ENCODE measurements at regions not wholly inside any gene's neighbourhood (a gene's known extent, or its start where the extent isn't known, plus 50 kb on each side); places are given as distances from the start of the nearest gene placed in this dataset.

- TF ChIP-seq RAD21 (IDR thresholded peaks at IDR 0.05; ENCODE audit: low read depth) (no peak), YY1 (IDR thresholded peaks at IDR 0.05; ENCODE audit: low read depth) (no peak), TAF1 (IDR thresholded peaks at IDR 0.05; ENCODE audit: low read depth) (no peak), FOXM1 (IDR thresholded peaks at IDR 0.05; ENCODE audit: borderline replicate concordance, low read depth) (no peak), TCF12 (IDR thresholded peaks at IDR 0.05; ENCODE audit: low read depth) (no peak), CREB1 (IDR thresholded peaks at IDR 0.05; ENCODE audit: low read depth) (no peak), MAX (IDR thresholded peaks at IDR 0.05) (no peak), EGR1 (IDR thresholded peaks at IDR 0.05) (no peak), NFIC (IDR thresholded peaks at IDR 0.05) (no peak), TEAD4 (IDR thresholded peaks at IDR 0.05) (no peak), ZBTB7A (IDR thresholded peaks at IDR 0.05; ENCODE audit: low read depth) (no peak), EP300 (IDR thresholded peaks at IDR 0.05; ENCODE audit: borderline replicate concordance) (no peak), CEBPB (IDR thresholded peaks at IDR 0.05) (no peak), REST (IDR thresholded peaks at IDR 0.05; ENCODE audit: low read depth) (no peak)
- TF ChIP-seq, protein P1, sequence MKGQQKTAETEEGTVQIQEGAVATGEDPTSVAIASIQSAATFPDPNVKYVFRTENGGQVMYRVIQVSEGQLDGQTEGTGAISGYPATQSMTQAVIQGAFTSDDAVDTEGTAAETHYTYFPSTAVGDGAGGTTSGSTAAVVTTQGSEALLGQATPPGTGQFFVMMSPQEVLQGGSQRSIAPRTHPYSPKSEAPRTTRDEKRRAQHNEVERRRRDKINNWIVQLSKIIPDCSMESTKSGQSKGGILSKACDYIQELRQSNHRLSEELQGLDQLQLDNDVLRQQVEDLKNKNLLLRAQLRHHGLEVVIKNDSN (IDR thresholded peaks at IDR 0.05), result no peak
Observed at GRCh38 chr7:8988267-8988666, 554.9 kb downstream of the NXPH1 start.

DNA sequence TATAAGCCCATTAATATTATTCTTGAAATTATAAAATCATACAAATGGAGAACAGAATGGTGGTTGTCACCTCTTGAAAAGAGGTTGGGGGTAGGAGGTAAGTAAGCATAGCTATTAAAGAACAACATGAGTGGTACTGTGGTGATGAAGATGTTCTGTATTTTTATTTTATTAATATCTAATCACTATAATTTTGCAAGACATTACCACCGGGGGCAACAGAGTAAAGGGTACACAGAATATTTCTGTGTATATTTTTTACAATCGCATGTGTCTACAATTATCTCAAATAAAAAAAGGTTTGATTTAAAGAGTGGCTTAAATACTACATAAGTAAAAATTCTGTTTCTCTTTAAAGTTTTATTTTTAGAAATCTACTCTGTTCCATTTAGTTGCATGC is 557.8 kb downstream of the NXPH1 start:
- TF ChIP-seq FOXM1 (IDR thresholded peaks at IDR 0.05; ENCODE audit: borderline replicate concordance, low read depth) (no peak), MAX (IDR thresholded peaks at IDR 0.05) (no peak)
- TF ChIP-seq, protein P1 (IDR thresholded peaks at IDR 0.05), result no peak

GRCh38 chr7:8998762-8999161 is 565.4 kb downstream of the NXPH1 start:
- no peak for TF ChIP-seq CEBPB (IDR thresholded peaks at IDR 0.05)

DNA sequence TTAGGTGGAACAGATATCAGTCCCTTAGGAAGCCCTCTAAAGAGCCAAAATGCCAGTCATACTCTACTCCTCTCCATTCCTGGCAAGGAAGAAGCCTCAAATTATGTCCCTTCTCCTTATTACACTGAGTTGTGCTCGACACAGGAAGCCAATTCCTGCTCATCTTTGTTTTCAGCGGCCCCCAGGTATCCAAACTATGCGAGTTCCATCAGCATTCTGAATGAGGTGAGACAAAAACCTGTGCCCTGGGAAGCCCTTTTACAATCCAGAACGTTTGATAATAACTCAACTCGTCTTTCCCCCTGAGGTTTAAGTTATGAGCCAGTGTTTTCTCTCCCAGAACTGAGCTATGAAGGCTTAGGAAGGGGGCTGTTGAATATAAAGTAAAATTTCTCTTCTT is 580.5 kb downstream of the NXPH1 start:
- no peak for TF ChIP-seq RAD21 (IDR thresholded peaks at IDR 0.05; ENCODE audit: low read depth)
- no peak for TF ChIP-seq EGR1 (IDR thresholded peaks at IDR 0.05)

DNA sequence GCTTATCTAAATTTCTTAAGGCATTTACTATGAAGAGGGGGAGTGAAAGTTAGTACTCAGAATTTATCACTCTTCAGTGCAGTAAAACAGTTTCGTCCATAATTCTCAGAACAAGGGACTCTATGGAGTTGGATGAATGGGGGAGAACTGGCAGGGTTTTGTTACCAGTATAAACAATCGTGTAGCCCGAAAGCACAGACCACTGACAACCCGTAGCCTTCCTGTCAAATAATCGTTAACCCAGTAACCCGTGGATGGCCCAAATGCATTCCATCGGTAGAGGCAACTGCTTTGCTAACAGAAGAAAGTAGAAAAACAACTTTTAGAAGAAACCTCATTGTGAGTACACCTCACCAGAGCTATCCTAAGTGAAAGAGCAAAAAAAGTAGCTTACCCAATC is 583.9 kb downstream of the NXPH1 start:
- TF ChIP-seq MAX (IDR thresholded peaks at IDR 0.05) (no peak), CREB1 (IDR thresholded peaks at IDR 0.05; ENCODE audit: low read depth) (no peak), TAF1 (IDR thresholded peaks at IDR 0.05; ENCODE audit: low read depth) (no peak), CEBPB (IDR thresholded peaks at IDR 0.05) (no peak)

- TF ChIP-seq MAX (IDR thresholded peaks at IDR 0.05) (no peak), FOXM1 (IDR thresholded peaks at IDR 0.05; ENCODE audit: borderline replicate concordance, low read depth) (no peak), EP300 (IDR thresholded peaks at IDR 0.05; ENCODE audit: borderline replicate concordance) (no peak), ZBTB7A (IDR thresholded peaks at IDR 0.05; ENCODE audit: low read depth) (no peak), REST (IDR thresholded peaks at IDR 0.05; ENCODE audit: low read depth) (no peak), CREB1 (IDR thresholded peaks at IDR 0.05; ENCODE audit: low read depth) (no peak), EGR1 (IDR thresholded peaks at IDR 0.05) (no peak), YY1 (IDR thresholded peaks at IDR 0.05; ENCODE audit: low read depth) (no peak), TCF12 (IDR thresholded peaks at IDR 0.05; ENCODE audit: low read depth) (no peak), NFIC (IDR thresholded peaks at IDR 0.05) (no peak), RAD21 (IDR thresholded peaks at IDR 0.05; ENCODE audit: low read depth) (no peak), CEBPB (IDR thresholded peaks at IDR 0.05) (no peak), TEAD4 (IDR thresholded peaks at IDR 0.05) (no peak), TAF1 (IDR thresholded peaks at IDR 0.05; ENCODE audit: low read depth) (no peak)
- TF ChIP-seq, protein P1 (IDR thresholded peaks at IDR 0.05), result no peak
Observed at GRCh38 chr7:9022456-9022855, 589.0 kb downstream of the NXPH1 start.

Measured in Ishikawa (cell line).